H1 (cell line): ENCODE measurements at regions not wholly inside any gene's neighbourhood (a gene's known extent, or its start where the extent isn't known, plus 50 kb on each side); places are given as distances from the start of the nearest gene placed in this dataset.

Experiments
- CTCF ChIA-PET: fragments of 300-600 bp; sonication (Branson Sonifier 250); formaldehyde crosslinking; loops from one replicate; lab custom pipeline; 2021; ENCODE audit not compliant: partially characterized antibody; lab: Charles Lee
- POLR2A ChIA-PET: fragments of 300-600 bp; sonication (Branson Sonifier 250); formaldehyde crosslinking; loops from one replicate; lab custom pipeline; 2021; ENCODE audit warnings: inconsistent platforms; ENCODE audit not compliant: partially characterized antibody; lab: Charles Lee
- DNase-seq, 2 experiments: peaks; one replicate each; pipeline versions ENCODE4 v3.0.0 to v3.0.0-alpha.2; 2010 to 2022; ENCODE audit warnings: low spot score in 2 of 2, low read depth in 1 of 2, mixed read lengths in 1 of 2
- FAIRE-seq: peaks from 2 replicates; lab custom pipeline; 2011; peaks lifted over from hg19 to GRCh38; lab: Jason Lieb, UNC
- H2AFZ ChIP-seq: 2 replicates; pipeline ENCODE4 v1.8.1; 2012; ENCODE audit warnings: low read length, inconsistent platforms
- H2AK5ac ChIP-seq: 2 replicates; pipeline ENCODE4 v1.6.1; 2013; ENCODE audit warnings: low read depth, low read length
- H2BK120ac ChIP-seq: replicated peaks from 2 replicates; pipeline ENCODE3; 2013; ENCODE audit warnings: low read depth, low read length, inconsistent platforms
- H2BK12ac ChIP-seq: 2 replicates; pipeline ENCODE4 v1.6.1; 2013; ENCODE audit warnings: low read depth, low read length
- H2BK15ac ChIP-seq: 2 replicates; pipeline ENCODE4 v1.6.1; 2013; ENCODE audit warnings: low read length
- H2BK20ac ChIP-seq: 2 replicates; pipeline ENCODE4 v1.6.1; 2013; ENCODE audit warnings: low read length
- H2BK5ac ChIP-seq: 2 replicates; pipeline ENCODE4 v1.6.1; 2013; ENCODE audit warnings: low read depth, low read length
- H3K14ac ChIP-seq: 2 replicates; pipeline ENCODE4 v1.6.1; 2013; ENCODE audit warnings: inconsistent platforms; ENCODE audit not compliant: insufficient read length
- H3K18ac ChIP-seq: 2 replicates; pipeline ENCODE4 v1.6.1; 2013; ENCODE audit warnings: low read length; ENCODE audit errors: extremely low read depth
- H3K23ac ChIP-seq: 2 replicates; pipeline ENCODE4 v1.6.1; 2013; ENCODE audit warnings: inconsistent platforms; ENCODE audit not compliant: insufficient read length
- H3K23me2 ChIP-seq: 2 replicates; pipeline ENCODE4 v1.6.1; 2013; ENCODE audit warnings: low read depth, low read length
- H3K27ac ChIP-seq: 2 replicates; pipeline ENCODE4 v1.6.1; 2011; ENCODE audit warnings: low read depth, low read length, inconsistent platforms
- H3K27me3 ChIP-seq, 4 experiments: replicated peaks in 1 of 4; 1 replicate in 1 of 4; 2 replicates in 3 of 4; pipeline versions ENCODE4 v1.6.1 to v1.8.1; 2011 to 2013; ENCODE audit warnings: low read length in 3 of 4, mild to moderate bottlenecking in 3 of 4, inconsistent platforms in 2 of 4, mixed read lengths in 2 of 4, moderate library complexity in 1 of 4; ENCODE audit not compliant: control insufficient read depth in 3 of 4, insufficient read depth in 3 of 4; ENCODE audit errors: extremely low read depth in 1 of 4
- H3K36me3 ChIP-seq, 4 experiments: 2 replicates each; pipeline versions ENCODE4 v1.6.1 to v1.8.1; 2011 to 2013; ENCODE audit warnings: mild to moderate bottlenecking in 4 of 4, low read length in 3 of 4, moderate library complexity in 2 of 4, control low read depth in 1 of 4, inconsistent platforms in 1 of 4; ENCODE audit not compliant: insufficient read depth in 4 of 4, control insufficient read depth in 2 of 4
- H3K4ac ChIP-seq: replicated peaks from 2 replicates; pipeline ENCODE3; 2013; ENCODE audit warnings: low read length, low read depth, mixed read lengths, inconsistent platforms; ENCODE audit not compliant: insufficient read length
- H3K4me1 ChIP-seq, 4 experiments: replicated peaks in 1 of 4; 1 replicate in 1 of 4; 2 replicates in 3 of 4; pipeline versions ENCODE4 v1.6.1 to v1.8.1; 2011 to 2013; ENCODE audit warnings: low read length in 3 of 4, inconsistent platforms in 2 of 4, mixed read lengths in 1 of 4; ENCODE audit not compliant: insufficient read depth in 4 of 4, control insufficient read depth in 3 of 4
- H3K4me2 ChIP-seq, 2 experiments: 2 replicates each; pipeline versions ENCODE4 v1.6.1 to v1.8.1; 2011 to 2013; ENCODE audit warnings: low read depth in 2 of 2, low read length in 2 of 2, control low read depth in 1 of 2, inconsistent platforms in 1 of 2, mild to moderate bottlenecking in 1 of 2; ENCODE audit not compliant: insufficient read depth in 1 of 2
- H3K4me3 ChIP-seq, 4 experiments: fragments of 200-600, 300-600 bp in 1 of 4; sonication (generic), shearing (Covaris generic), sonication (Bioruptor Twin) in 1 of 4; 2 replicates each; pipeline versions ENCODE4 v1.5.1 to v1.8.1; 2011 to 2016; ENCODE audit warnings: low read length in 4 of 4, low read depth in 3 of 4, control low read depth in 2 of 4, inconsistent platforms in 2 of 4, mild to moderate bottlenecking in 2 of 4, mixed read lengths in 1 of 4, moderate library complexity in 1 of 4; ENCODE audit not compliant: insufficient read depth in 2 of 4; ENCODE audit errors: extremely low read depth in 1 of 4
- H3K56ac ChIP-seq: replicated peaks from 2 replicates; pipeline ENCODE3; 2013; ENCODE audit warnings: low read depth, mild to moderate bottlenecking, mixed read lengths, low read length, inconsistent platforms; ENCODE audit not compliant: insufficient read length
- H3K79me1 ChIP-seq: 2 replicates; pipeline ENCODE4 v1.6.1; 2013; ENCODE audit warnings: low read depth, low read length, control low read depth
- H3K79me2 ChIP-seq, 2 experiments: 2 replicates each; pipeline versions ENCODE4 v1.6.1 to v1.8.1; 2012 to 2013; ENCODE audit warnings: low read length in 2 of 2, mild to moderate bottlenecking in 2 of 2, inconsistent platforms in 1 of 2; ENCODE audit not compliant: insufficient read depth in 2 of 2, control insufficient read depth in 1 of 2
- H3K9ac ChIP-seq, 4 experiments: replicated peaks in 1 of 4; 1 replicate in 1 of 4; 2 replicates in 3 of 4; pipeline versions ENCODE4 v1.6.1 to v1.8.1; 2011 to 2013; ENCODE audit warnings: low read depth in 3 of 4, low read length in 3 of 4, control low read depth in 2 of 4, mild to moderate bottlenecking in 2 of 4, moderate library complexity in 2 of 4, inconsistent platforms in 1 of 4; ENCODE audit errors: extremely low read depth in 1 of 4
- H3K9me3 ChIP-seq, 2 experiments: 2 replicates each; pipeline versions ENCODE4 v1.6.1 to v1.8.1; 2012 to 2013; ENCODE audit warnings: mild to moderate bottlenecking in 2 of 2, moderate library complexity in 2 of 2, control low read depth in 1 of 2, inconsistent platforms in 1 of 2, low read depth in 1 of 2, low read length in 1 of 2, mixed read lengths in 1 of 2; ENCODE audit not compliant: insufficient read depth in 2 of 2
- H4K20me1 ChIP-seq, 2 experiments: replicated peaks in 1 of 2; 2 replicates each; pipeline versions ENCODE3 to v1.8.1; 2011 to 2013; ENCODE audit warnings: inconsistent platforms in 2 of 2, low read length in 2 of 2, mild to moderate bottlenecking in 1 of 2; ENCODE audit not compliant: insufficient read depth in 2 of 2, control insufficient read depth in 1 of 2
- H4K5ac ChIP-seq: 2 replicates; pipeline ENCODE4 v1.6.1; 2013; ENCODE audit warnings: low read length, low read depth, mixed read lengths, inconsistent platforms; ENCODE audit not compliant: insufficient read length
- H4K8ac ChIP-seq: 2 replicates; pipeline ENCODE4 v1.8.0; 2013; ENCODE audit warnings: mild to moderate bottlenecking, moderate library complexity, low read length, inconsistent platforms; ENCODE audit not compliant: insufficient read depth; ENCODE audit errors: extremely low read depth
- H4K91ac ChIP-seq: replicated peaks from 2 replicates; pipeline ENCODE3; 2013; ENCODE audit warnings: low read length, mixed read lengths, inconsistent platforms; ENCODE audit not compliant: insufficient read length
- KDM1A ChIP-seq: fragments of 200-600, 300-600 bp; sonication (generic); IDR thresholded peaks from 2 replicates; pipeline ENCODE4 v1.7.1; 2016; ENCODE audit warnings: mild to moderate bottlenecking, low read length, borderline replicate concordance
- NRF1 ChIP-seq: IDR thresholded peaks from 2 replicates; pipeline ENCODE4 v1.6.1; 2011; ENCODE audit warnings: mild to moderate bottlenecking, low read depth, low read length, improper control_type of control experiment
- RNF2 ChIP-seq: fragments of 200-900, 300-1000 bp; sonication (generic); IDR thresholded peaks from 2 replicates; pipeline ENCODE4 v1.7.1; 2016; ENCODE audit warnings: borderline replicate concordance, low read depth, mild to moderate bottlenecking, antibody characterized with exemption, low read length; ENCODE audit not compliant: poor library complexity, severe bottlenecking; ENCODE audit errors: missing control alignments
- SP4 ChIP-seq: IDR thresholded peaks from 2 replicates; pipeline ENCODE4 v1.6.1; 2012; ENCODE audit warnings: low read length, inconsistent platforms
- WGBS, 2 experiments: shearing (Covaris generic) in 1 of 2; methylation state at CpG; one replicate each; pipeline versions ENCODE4 v1.1.6 to v1.1.7; 2013 to 2015; ENCODE audit warnings: low lambda C conversion rate in 2 of 2, mixed read lengths in 2 of 2, inconsistent platforms in 1 of 2, low coverage in 1 of 2, missing lambda C conversion rate in 1 of 2; ENCODE audit not compliant: insufficient replicate concordance in 2 of 2, insufficient coverage in 1 of 2, insufficient read length in 1 of 2; ENCODE audit errors: extremely low coverage in 1 of 2, missing lambda C conversion rate in 1 of 2; 5-methylcytosine and 5-hydroxymethylcytosine counted together

DNA sequence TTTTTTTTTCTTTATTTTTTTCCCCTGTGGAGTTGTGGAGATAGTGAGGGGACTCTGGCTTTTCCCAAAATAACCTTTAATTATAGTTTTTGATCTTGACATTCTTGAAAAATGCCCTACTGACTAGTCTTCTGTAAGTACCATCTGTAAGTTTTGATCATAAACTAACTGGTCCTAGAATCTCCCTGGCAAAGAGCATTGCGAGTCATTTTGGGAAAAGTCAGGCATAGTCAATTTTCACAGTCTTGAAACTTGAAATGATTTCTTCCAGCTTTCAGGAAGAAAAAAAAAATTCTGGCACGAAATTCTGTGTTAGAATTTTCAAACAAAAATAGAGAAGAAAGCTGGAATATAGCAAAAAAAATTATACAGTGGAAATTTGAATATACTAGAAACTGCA is 181.2 kb upstream of the SNX7 start:
- ChIA-PET POLR2A (no interaction called here), CTCF (interaction anchor here (0.7 kb wide), 1 partner anchor 37 kb away, joined by 3 read pairs; no protein-coding TSS in a partner anchor)
- H3K18ac ChIP-seq = no peak overlapping the region
- no peak for TF ChIP-seq KDM1A
- no peak for TF ChIP-seq SP4
- no peak for TF ChIP-seq RNF2
- no peak for TF ChIP-seq NRF1
- H3K4me3 ChIP-seq = no peak overlapping the region
- no peak overlapping the region for H2BK20ac ChIP-seq
- no peak overlapping the region for H3K56ac ChIP-seq
- no peak overlapping the region for H2BK12ac ChIP-seq
- H4K20me1 ChIP-seq = no peaks in the 10 kb centered on the region
- no peak overlapping the region for H4K91ac ChIP-seq
- H2BK15ac ChIP-seq = no peak overlapping the region
- H2BK120ac ChIP-seq = no peak overlapping the region
- H3K79me1 ChIP-seq = no peaks in the 10 kb centered on the region
- no peak overlapping the region for H4K5ac ChIP-seq
- no peaks in the 10 kb centered on the region for H3K79me2 ChIP-seq
- no peak overlapping the region for H3K4ac ChIP-seq
- no peak overlapping the region for H3K4me2 ChIP-seq
- H3K9ac ChIP-seq = no peak overlapping the region
- no peaks in the 10 kb centered on the region for H3K9me3 ChIP-seq
- H2BK5ac ChIP-seq = no peak overlapping the region
- H3K23ac ChIP-seq = no peak overlapping the region
- H2AFZ ChIP-seq = no peak overlapping the region
- no peaks in the 10 kb centered on the region for H3K27me3 ChIP-seq
- WGBS, 2 experiments = 70% methylated on average over 2 of the region's 2 CpGs; no CpG with 5 or more reads in 1 of the 2 experiments
- no peaks in the 10 kb centered on the region; a peak in 1 of 8 replicates for H3K36me3 ChIP-seq
- H2AK5ac ChIP-seq = no peak overlapping the region
- no peak for FAIRE-seq
- H3K23me2 ChIP-seq = no peaks in the 10 kb centered on the region
- no peak for DNase-seq
- H3K4me1 ChIP-seq = no peaks in the 10 kb centered on the region
- no peak overlapping the region for H3K27ac ChIP-seq
- no peak overlapping the region for H3K14ac ChIP-seq
- H4K8ac ChIP-seq = no peak overlapping the region
